Gastrocnemius medialis (tissue), 4 donors: ENCODE measurements at regions not wholly inside any gene's neighbourhood (a gene's known extent, or its start where the extent isn't known, plus 50 kb on each side); places are given as distances from the start of the nearest gene placed in this dataset.

Source experiments
- POLR2A ChIP-seq, 2 donors: fragments of 450-650 bp; IDR thresholded peaks; one replicate each; pipeline ENCODE4 v1.6.1; 2017; ENCODE audit warnings: antibody characterized with exemption in 2 of 2, mild to moderate bottlenecking in 2 of 2, moderate library complexity in 2 of 2
- TF ChIP-seq, protein P1 (sequence below), 5 experiments: fragments of 450-650 bp in 3 of 5; fragments of 200-600 bp in 2 of 5; sonication (generic) in 2 of 5; IDR thresholded peaks in 4 of 5; conservative IDR thresholded peaks in 1 of 5; 1 replicate in 4 of 5; 2 replicates in 1 of 5; pipeline ENCODE4 v1.5.1; 2016 to 2019; ENCODE audit warnings: antibody characterized with exemption in 5 of 5, mild to moderate bottlenecking in 3 of 5, moderate library complexity in 3 of 5

DNA sequence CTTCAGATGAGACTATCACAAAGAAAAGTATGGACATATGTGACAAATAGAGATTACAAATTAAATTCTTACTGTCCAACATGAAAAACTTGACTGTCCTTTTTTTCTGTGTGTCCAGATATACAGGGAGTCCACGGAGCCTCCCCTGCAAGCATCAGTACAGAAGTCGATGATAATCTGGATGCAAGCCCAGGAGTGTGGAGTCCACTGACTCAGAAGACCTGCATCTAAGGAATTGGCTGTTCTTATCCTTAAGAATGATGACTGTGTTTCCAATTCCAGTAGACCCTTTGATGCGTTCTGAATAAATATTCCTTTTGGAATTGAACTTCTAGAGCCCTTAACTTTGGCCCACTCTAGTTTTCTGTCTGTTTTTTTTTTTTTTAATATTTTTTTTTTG lies 56.7 kb upstream of the TAF11L2 start:
- no peak for TF ChIP-seq POLR2A (IDR thresholded peaks at IDR 0.05)
- TF ChIP-seq, protein P1, sequence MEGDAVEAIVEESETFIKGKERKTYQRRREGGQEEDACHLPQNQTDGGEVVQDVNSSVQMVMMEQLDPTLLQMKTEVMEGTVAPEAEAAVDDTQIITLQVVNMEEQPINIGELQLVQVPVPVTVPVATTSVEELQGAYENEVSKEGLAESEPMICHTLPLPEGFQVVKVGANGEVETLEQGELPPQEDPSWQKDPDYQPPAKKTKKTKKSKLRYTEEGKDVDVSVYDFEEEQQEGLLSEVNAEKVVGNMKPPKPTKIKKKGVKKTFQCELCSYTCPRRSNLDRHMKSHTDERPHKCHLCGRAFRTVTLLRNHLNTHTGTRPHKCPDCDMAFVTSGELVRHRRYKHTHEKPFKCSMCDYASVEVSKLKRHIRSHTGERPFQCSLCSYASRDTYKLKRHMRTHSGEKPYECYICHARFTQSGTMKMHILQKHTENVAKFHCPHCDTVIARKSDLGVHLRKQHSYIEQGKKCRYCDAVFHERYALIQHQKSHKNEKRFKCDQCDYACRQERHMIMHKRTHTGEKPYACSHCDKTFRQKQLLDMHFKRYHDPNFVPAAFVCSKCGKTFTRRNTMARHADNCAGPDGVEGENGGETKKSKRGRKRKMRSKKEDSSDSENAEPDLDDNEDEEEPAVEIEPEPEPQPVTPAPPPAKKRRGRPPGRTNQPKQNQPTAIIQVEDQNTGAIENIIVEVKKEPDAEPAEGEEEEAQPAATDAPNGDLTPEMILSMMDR (IDR thresholded peaks at IDR 0.05 in 4 of 5, conservative IDR thresholded peaks at IDR 0.05 in 1 of 5): no peak
